Suppressor macrophage treated with lipopolysaccharide for 1 hour (primary cell): ENCODE measurements at regions not wholly inside any gene's neighbourhood (a gene's known extent, or its start where the extent isn't known, plus 50 kb on each side); places are given as distances from the start of the nearest gene placed in this dataset.
"Not testable (repeated sequence)": the region's sequence is repeated elsewhere in the genome, so short reads cannot be mapped to it uniquely, and the experiment has no call there.

Source experiments
- DNase-seq, 3 donors: peaks; one replicate each; pipeline ENCODE4 v3.0.0-alpha.2; 2020 to 2022

DNA sequence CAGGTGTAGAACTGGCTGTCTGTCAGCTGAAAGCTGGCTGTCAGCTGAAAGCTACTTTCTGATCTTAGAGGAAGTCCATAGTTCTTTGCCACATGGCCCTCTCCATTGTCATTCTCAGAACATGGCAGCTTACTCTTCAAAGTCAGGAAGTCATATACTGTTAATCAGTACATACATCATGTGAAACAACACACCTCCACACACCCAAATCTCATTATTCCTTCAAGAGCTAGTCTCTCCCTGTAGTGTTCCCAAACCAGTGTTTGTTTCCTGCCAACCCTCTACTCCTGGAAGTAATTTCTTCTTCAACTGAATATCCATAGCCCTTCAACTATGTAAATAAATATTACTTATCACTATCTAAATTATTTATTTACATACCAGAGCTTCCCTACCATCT, 58.9 kb downstream of the OR5AK2 start:
- no peak for DNase-seq

- no peak for DNase-seq
Observed at GRCh38 chr11:57049749-57050148, 61.0 kb downstream of the OR5AK2 start.

GRCh38 chr11:57054817-57055216, 66.1 kb downstream of the OR5AK2 start:
- DNase-seq: no peak

- no peak for DNase-seq
Observed at GRCh38 chr11:57055744-57056143, 67.0 kb downstream of the OR5AK2 start.

DNA sequence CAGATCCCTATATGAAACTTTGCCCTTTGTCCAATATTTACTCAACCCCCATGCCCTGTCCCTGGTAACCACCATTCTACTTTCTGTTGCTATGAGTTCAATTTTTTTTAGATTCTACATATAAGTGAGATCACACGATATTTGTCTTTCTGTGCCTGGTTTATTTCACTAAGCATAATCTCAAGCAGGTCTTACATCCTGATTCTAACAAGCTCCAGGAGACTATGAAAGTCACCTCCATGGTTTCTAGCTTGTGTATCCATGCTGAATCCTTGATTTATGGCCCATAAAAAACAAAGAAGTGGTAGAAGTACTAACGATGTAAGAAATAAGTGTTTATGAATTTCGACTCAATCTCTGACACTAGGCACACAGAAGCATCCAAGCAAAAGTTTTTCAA, 68.0 kb downstream of the OR5AK2 start:
- no peak for DNase-seq

DNA sequence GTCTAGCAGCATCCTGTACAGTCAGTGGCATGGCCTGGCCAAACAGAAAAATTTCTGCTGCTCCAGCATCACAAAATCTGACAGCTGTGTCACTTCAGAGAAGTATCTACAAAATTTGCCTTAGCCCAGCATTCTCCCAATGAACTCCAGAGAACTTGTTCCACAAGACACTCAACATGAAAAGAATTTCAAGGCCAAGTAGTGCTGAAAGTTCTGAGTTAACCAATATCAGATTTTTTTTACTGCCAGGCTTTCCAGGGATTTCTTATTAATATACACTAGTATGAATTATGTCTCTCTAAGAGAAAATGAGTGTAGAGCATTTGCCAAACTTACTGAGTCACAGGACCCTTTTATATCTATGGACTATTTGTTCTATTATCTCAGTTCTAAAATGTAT, 68.8 kb downstream of the OR5AK2 start:
- no peak for DNase-seq

DNA sequence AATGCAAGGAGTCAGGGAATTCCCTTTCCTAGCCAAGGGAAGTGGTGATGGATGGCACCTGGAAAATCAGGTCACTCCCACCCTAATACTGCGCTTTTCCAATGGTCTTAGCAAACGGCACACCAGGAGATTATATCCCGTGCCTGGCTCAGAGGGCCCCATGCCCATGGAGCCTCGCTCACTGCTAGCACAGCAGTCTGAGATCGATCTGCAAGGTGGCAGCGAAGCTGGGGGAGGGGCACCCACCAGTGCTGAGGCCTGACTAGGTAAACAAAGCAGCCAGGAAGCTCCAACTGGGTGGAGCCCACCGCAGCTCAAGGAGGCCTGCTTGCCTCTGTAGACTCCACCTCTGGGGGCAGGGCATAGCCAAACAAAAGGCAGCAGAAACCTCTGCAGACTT, 74.2 kb downstream of the OR5AK2 start:
- not testable (repeated sequence) for DNase-seq

- no peak for DNase-seq
Observed at GRCh38 chr11:57069942-57070341, 81.2 kb downstream of the OR5AK2 start.

- DNase-seq: peak; percentile 7 to 46 (median 19)
Observed at GRCh38 chr11:57071829-57072228, 83.1 kb downstream of the OR5AK2 start.

DNA sequence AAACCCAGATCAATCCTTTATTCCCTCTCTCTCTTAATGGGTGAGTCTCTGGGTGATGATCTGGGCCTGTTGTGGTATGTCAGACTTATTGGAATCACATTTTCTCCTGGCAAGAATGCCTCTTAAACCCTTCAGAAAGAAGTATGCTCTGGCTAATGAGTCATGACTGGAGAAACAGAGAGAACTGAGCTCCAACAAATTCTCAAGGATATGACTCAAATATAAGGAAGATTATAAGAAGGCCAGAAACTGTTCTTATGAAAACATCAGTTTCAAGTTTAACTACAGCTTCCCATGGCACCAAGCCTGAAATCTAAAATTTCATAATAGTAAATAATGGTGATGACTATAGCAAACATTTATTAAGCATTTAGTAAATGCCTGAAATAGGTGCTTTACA, 83.9 kb downstream of the OR5AK2 start:
- peak in 2 of 3 donors; percentile 19 to 38 for DNase-seq

GRCh38 chr11:57073128-57073527, 84.4 kb downstream of the OR5AK2 start:
- DNase-seq: no peak

- DNase-seq: no peak
Observed at GRCh38 chr11:57081356-57081755, 92.6 kb downstream of the OR5AK2 start.

GRCh38 chr11:57082125-57082524, 93.4 kb downstream of the OR5AK2 start:
- DNase-seq: no peak

DNA sequence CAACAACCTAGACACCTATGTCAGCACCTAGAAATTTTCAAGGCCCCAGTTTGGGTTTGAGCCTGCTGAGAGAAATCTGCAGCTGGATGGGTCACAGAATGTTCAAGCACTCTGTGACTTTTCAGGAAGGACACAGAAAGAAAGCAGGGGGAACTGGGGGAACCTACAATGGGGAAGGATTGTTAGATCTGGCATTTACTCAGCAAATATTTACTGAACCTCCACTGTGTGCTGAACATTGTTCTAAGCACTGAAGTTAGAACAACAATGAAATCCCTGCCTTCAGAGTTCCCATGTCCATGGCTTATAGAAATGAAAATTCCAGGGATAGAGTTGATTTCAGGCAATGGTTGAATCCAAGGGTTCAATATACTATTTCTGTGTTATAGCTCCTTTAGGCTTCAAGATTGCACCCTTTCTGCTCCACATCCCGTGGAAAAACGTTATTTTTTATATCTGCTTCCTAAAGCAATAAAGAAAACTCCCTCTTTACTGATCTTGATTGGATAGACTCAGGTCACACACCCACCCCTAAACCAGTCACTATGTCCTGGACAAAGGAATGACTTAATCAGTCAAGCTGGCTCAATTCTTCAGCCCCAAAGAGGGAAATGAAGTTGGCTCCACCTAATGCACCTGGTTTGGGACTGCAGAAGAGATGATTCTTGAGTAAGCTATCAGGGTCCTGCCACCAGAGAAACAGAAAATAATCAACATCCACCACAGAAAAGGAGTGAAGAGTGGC, 95.1 kb downstream of the OR5AK2 start:
- no peak for DNase-seq

- no peak for DNase-seq
Observed at GRCh38 chr11:57085611-57086010, 96.1 kb upstream of the LRRC55 start.

DNA sequence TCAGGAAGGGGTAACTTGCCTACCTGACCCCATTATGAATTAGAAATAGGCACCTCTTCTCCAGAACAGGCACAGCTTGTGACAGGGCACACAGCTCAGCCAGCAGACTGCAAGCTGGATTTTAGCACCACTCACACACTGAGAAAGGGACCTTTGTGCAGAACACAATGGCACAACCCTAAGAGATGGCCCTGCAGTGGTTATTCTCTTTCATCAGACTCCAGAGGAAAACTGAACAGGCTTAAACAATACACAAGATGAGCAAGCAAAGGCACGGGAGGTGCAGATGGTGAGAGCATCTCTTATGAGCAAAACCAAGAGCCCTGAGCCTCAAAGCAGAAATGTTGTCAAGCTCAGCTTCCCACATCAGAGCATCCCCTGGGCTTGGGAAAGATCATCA, 93.8 kb upstream of the LRRC55 start:
- DNase-seq: no peak

GRCh38 chr11:57092028-57092698, 89.6 kb upstream of the LRRC55 start:
- no peak for DNase-seq

DNA sequence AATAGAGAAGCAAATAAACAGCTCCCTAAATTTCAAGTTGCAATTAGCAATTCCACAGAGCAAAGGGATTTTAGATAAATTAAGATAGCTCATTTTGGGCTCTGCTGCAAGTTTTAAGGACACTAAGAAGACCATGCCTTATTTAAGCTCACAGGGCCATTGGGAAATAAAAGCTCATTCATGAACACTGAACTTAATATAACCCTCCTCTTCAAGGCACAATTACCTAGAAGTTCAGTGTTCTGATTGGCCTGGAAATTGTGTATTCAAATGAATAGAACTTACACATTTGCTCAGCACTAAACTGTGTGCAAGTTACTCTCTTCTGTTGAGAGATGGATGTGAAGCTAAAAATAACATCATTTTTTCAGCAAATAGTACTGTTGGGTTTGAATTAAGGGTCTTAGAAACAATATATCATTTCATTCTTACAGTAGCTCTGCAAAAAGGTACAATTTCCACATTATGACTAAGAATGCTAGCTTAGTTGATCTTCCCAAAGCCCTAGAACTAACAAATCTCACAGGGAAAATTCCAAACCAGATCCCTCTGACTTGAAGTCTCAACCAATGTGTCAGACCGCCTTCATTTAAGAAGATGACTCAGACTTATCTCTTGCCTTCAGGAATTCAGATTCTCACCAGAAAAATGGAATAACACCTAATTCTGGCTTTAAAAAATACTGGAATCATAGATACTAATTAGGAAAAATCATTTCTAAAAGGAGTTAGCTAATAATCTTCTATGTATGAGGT, 87.4 kb upstream of the LRRC55 start:
- DNase-seq: no peak

- DNase-seq: no peak
Observed at GRCh38 chr11:57095417-57095816, 86.3 kb upstream of the LRRC55 start.

GRCh38 chr11:57095896-57096295, 85.9 kb upstream of the LRRC55 start:
- no peak for DNase-seq

GRCh38 chr11:57097149-57097548, 84.6 kb upstream of the LRRC55 start:
- no peak for DNase-seq

- no peak for DNase-seq
Observed at GRCh38 chr11:57098191-57098590, 83.6 kb upstream of the LRRC55 start.

- no peak for DNase-seq
Observed at GRCh38 chr11:57100638-57101331, 81.0 kb upstream of the LRRC55 start.
